ENCODE measurements at regions not wholly inside any gene's neighbourhood (a gene's known extent, or its start where the extent isn't known, plus 50 kb on each side); places are given as distances from the start of the nearest gene placed in this dataset.

DNA sequence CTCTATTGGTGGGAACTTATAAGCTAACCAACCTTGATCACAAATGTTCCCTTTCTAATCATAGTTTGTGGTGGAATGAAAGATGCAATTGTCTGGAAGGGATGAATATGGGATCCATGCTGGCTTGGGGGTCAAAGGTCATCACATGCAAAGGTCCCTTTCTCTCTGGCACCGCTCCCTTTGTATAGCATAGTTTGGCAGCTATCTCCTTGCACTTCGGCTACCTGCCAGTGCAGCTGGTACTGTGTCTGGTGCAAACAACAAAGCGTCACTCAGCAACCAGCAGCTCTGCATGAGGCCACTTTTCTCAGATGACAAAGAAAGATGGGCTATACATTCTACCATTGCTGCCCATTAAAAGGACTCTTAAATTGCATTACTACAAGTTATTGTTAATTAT lies 188.2 kb upstream of the NFIA start (continued):
- TF ChIP-seq, protein P1, sequence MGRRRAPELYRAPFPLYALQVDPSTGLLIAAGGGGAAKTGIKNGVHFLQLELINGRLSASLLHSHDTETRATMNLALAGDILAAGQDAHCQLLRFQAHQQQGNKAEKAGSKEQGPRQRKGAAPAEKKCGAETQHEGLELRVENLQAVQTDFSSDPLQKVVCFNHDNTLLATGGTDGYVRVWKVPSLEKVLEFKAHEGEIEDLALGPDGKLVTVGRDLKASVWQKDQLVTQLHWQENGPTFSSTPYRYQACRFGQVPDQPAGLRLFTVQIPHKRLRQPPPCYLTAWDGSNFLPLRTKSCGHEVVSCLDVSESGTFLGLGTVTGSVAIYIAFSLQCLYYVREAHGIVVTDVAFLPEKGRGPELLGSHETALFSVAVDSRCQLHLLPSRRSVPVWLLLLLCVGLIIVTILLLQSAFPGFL (CRISPR knock-in tag; IDR thresholded peaks at IDR 0.05; ENCODE audit: borderline replicate concordance), result no peak
- TF ChIP-seq ZBTB21 (CRISPR knock-in tag; IDR thresholded peaks at IDR 0.05; ENCODE audit: borderline replicate concordance) (no peak), RELA (CRISPR knock-in tag; IDR thresholded peaks at IDR 0.05; ENCODE audit: borderline replicate concordance) (no peak)
- TF ChIP-seq, protein P2, sequence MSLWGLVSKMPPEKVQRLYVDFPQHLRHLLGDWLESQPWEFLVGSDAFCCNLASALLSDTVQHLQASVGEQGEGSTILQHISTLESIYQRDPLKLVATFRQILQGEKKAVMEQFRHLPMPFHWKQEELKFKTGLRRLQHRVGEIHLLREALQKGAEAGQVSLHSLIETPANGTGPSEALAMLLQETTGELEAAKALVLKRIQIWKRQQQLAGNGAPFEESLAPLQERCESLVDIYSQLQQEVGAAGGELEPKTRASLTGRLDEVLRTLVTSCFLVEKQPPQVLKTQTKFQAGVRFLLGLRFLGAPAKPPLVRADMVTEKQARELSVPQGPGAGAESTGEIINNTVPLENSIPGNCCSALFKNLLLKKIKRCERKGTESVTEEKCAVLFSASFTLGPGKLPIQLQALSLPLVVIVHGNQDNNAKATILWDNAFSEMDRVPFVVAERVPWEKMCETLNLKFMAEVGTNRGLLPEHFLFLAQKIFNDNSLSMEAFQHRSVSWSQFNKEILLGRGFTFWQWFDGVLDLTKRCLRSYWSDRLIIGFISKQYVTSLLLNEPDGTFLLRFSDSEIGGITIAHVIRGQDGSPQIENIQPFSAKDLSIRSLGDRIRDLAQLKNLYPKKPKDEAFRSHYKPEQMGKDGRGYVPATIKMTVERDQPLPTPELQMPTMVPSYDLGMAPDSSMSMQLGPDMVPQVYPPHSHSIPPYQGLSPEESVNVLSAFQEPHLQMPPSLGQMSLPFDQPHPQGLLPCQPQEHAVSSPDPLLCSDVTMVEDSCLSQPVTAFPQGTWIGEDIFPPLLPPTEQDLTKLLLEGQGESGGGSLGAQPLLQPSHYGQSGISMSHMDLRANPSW (CRISPR knock-in tag; conservative IDR thresholded peaks at IDR 0.05; ENCODE audit: low read depth), result no peak
- TF ChIP-seq, protein P3, sequence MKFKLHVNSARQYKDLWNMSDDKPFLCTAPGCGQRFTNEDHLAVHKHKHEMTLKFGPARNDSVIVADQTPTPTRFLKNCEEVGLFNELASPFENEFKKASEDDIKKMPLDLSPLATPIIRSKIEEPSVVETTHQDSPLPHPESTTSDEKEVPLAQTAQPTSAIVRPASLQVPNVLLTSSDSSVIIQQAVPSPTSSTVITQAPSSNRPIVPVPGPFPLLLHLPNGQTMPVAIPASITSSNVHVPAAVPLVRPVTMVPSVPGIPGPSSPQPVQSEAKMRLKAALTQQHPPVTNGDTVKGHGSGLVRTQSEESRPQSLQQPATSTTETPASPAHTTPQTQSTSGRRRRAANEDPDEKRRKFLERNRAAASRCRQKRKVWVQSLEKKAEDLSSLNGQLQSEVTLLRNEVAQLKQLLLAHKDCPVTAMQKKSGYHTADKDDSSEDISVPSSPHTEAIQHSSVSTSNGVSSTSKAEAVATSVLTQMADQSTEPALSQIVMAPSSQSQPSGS (CRISPR knock-in tag; IDR thresholded peaks at IDR 0.05; ENCODE audit: borderline replicate concordance, low read depth), result no peak
- TF ChIP-seq, protein P4, sequence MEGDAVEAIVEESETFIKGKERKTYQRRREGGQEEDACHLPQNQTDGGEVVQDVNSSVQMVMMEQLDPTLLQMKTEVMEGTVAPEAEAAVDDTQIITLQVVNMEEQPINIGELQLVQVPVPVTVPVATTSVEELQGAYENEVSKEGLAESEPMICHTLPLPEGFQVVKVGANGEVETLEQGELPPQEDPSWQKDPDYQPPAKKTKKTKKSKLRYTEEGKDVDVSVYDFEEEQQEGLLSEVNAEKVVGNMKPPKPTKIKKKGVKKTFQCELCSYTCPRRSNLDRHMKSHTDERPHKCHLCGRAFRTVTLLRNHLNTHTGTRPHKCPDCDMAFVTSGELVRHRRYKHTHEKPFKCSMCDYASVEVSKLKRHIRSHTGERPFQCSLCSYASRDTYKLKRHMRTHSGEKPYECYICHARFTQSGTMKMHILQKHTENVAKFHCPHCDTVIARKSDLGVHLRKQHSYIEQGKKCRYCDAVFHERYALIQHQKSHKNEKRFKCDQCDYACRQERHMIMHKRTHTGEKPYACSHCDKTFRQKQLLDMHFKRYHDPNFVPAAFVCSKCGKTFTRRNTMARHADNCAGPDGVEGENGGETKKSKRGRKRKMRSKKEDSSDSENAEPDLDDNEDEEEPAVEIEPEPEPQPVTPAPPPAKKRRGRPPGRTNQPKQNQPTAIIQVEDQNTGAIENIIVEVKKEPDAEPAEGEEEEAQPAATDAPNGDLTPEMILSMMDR (IDR thresholded peaks at IDR 0.05), result no peak

DNA sequence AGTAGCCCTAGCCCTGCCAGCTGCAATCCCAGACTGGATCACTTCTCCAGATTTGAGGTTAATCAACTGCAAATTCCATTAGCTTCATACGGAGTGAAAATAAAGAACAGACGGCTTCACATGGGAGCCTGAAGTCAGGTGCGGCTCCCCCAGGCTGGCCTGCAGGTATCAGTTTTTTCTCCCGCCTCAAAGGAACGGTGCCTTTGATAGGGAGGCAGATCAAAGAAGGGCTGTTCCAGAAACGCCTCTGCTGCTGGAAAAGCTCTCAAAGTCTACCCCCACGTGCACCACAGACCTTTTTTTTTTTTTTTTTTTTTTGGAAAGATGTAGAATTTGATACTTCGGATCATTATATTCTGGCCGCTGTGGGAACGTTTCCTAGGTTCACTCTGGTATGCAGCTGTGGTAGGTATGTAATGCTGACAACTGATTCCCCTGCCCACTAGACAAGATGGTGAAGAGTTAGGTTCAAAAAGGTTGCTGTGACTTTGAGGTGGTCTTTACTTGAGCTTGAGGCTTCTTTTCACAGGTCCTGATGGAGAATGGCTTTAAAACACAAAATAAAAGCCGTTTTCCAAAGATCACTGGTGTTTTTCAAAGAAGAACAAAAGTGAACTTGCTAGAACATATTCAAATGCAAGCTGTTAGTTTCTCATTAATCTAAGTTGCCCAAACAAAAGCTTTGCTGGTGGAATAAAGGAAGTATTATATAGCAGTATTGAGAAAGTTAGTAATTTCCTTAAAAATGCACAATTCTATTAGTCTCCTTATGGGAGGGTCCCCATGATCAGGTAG lies 189.0 kb upstream of the NFIA start:
- Mint-ChIP-seq H3K9me3 (no peaks in the 10 kb centered on the region), H3K4me3 (no peak overlapping the region), H3K36me3 (no peaks in the 10 kb centered on the region), H3K27me3 (ENCODE audit: low read depth) (no peaks in the 10 kb centered on the region), H3K27ac (0 out of 2 replicates have a peak overlapping the region, but pooled peaks have one; percentile 21), H3K4me1 (peaks cover 60% of the 10 kb centered on the region)
- POLR2A ChIA-PET, result interaction anchor here (0.5 to 0.7 kb wide), 3 partner anchors 150 to 764 kb away, joined by 3 to 7 read pairs (median 3); no protein-coding TSS in a partner anchor
- CTCF ChIA-PET, result interaction anchor here (0.6 to 1.8 kb wide), 3 partner anchors 45 to 157 kb away, joined by 4 to 6 read pairs (median 5); no protein-coding TSS in a partner anchor
- TF ChIP-seq HMGA2 (CRISPR knock-in tag; IDR thresholded peaks at IDR 0.05) (no peak), FOXK1 (CRISPR knock-in tag; IDR thresholded peaks at IDR 0.05) (no peak), OVOL2 (CRISPR knock-in tag; IDR thresholded peaks at IDR 0.05; ENCODE audit: borderline replicate concordance) (no peak)
- TF ChIP-seq, protein P5, sequence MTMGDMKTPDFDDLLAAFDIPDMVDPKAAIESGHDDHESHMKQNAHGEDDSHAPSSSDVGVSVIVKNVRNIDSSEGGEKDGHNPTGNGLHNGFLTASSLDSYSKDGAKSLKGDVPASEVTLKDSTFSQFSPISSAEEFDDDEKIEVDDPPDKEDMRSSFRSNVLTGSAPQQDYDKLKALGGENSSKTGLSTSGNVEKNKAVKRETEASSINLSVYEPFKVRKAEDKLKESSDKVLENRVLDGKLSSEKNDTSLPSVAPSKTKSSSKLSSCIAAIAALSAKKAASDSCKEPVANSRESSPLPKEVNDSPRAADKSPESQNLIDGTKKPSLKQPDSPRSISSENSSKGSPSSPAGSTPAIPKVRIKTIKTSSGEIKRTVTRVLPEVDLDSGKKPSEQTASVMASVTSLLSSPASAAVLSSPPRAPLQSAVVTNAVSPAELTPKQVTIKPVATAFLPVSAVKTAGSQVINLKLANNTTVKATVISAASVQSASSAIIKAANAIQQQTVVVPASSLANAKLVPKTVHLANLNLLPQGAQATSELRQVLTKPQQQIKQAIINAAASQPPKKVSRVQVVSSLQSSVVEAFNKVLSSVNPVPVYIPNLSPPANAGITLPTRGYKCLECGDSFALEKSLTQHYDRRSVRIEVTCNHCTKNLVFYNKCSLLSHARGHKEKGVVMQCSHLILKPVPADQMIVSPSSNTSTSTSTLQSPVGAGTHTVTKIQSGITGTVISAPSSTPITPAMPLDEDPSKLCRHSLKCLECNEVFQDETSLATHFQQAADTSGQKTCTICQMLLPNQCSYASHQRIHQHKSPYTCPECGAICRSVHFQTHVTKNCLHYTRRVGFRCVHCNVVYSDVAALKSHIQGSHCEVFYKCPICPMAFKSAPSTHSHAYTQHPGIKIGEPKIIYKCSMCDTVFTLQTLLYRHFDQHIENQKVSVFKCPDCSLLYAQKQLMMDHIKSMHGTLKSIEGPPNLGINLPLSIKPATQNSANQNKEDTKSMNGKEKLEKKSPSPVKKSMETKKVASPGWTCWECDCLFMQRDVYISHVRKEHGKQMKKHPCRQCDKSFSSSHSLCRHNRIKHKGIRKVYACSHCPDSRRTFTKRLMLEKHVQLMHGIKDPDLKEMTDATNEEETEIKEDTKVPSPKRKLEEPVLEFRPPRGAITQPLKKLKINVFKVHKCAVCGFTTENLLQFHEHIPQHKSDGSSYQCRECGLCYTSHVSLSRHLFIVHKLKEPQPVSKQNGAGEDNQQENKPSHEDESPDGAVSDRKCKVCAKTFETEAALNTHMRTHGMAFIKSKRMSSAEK (CRISPR knock-in tag; IDR thresholded peaks at IDR 0.05; ENCODE audit: borderline replicate concordance), result no peak
- peak; percentile 68 for ATAC-seq
- no peak for DNase-seq (ENCODE audit: low spot score)
